GM11168 (cell line): ENCODE measurements at regions not wholly inside any gene's neighbourhood (a gene's known extent, or its start where the extent isn't known, plus 50 kb on each side); places are given as distances from the start of the nearest gene placed in this dataset.

Experiments used
- in situ Hi-C: fragments of 300-500 bp; cut with MboI; formaldehyde crosslinking; loops from one replicate; pipeline ENCODE4 v1.12.0; 2022; ENCODE audit warnings: low sequenced_read_pairs; ENCODE audit not compliant: unreplicated experiment

DNA sequence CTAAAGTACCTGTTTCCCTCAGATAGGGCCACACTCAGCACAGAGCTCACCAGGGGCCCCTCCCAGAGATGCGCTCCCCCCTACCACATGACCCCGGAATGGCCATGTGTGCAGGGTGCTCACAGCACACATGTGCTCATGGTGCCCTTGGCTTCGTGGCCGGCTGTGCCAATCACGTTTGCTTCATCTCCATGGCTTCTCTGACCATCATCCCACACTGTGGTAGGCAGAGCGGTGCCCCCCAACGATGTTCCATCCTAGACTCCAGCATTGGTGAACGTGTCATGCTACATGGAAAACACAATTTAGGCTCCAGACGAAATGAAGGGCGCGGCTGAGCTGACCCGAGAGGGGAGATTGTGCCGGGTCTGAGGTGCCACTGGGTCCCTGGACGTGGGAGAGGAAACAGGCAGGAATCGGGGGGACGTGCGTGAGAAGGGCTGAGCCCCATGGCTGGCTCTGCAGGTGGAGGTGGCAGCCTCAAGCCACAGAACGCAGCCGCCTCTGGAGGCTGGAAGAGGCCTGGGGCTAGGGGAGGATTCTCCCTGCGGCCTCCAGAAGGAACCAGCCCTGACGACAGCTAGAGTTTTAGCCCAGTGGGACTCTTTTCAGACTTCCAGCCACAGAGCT, 126.5 kb downstream of the DLL1 start:
- in situ Hi-C loops, result no loop called here

DNA sequence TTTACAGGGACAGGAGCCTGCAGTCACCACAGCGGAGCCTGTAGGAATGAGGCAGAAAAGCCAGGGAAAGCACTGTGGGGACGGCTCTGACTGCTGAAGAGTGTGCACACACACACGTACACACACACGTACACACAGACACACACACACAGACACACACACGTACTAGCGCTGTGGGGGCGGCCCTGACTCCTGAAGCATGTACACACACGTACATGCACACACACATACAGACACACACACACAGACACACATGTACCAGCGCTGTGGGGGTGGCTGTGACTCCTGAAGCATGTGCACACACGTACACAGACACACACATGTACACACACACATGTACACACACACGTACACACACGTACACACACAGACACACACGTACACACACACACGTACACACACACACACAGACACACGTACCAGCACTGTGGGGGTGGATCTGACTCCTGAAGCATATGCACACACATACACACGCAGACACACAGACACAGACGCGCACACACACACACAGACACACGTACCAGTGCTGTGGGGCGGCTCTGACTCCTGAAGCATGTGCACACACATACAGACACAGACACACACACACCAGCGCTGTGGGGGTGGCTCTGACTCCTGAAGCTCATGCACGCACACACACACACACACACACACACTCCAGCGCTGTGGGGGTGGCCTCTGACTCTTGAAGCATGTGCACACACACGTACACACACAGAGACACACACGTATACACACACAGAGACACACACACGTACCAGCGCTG, 127.3 kb downstream of the DLL1 start:
- in situ Hi-C loops, result no loop called here

- in situ Hi-C loops, result no loop called here
These were observed 128.0 kb downstream of the DLL1 start for GRCh38 chr6:170162775-170163404.

DNA sequence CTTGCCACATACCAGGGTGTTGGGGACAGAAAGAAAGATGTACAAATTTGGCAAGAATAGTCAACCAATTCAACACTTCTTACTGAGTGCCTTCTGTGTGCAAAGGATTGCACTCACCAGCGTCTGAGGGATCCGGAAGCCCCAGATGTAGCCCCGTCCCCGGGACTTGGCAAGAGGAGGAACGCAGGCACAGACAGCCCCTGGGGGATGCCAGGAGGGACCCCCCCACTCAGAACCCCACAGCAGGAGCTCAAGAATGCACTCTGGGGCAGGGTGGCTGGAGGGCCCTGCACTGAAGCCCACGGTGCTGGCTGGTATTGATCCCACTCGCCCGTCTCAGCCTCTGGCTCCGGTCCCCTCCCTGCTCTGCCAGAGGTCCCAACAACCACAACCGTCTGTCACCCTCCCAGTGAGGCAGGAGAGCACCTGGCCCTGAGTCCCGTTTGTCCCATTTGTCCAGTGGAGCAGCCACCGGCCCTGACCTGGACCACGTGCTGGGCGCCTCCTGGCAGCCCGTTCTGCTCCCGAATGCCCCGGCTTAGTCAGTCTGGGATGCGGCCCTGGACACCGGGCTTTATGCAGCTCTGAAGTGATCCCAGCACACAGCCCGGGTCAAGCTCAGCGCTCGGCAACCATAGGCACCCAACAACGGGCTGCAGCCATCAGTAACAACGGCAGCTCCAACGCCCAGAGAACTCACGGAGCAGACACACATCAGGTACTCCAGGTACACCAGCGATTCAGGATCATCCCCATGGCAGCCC, 128.7 kb downstream of the DLL1 start:
- in situ Hi-C loops, result no loop called here

DNA sequence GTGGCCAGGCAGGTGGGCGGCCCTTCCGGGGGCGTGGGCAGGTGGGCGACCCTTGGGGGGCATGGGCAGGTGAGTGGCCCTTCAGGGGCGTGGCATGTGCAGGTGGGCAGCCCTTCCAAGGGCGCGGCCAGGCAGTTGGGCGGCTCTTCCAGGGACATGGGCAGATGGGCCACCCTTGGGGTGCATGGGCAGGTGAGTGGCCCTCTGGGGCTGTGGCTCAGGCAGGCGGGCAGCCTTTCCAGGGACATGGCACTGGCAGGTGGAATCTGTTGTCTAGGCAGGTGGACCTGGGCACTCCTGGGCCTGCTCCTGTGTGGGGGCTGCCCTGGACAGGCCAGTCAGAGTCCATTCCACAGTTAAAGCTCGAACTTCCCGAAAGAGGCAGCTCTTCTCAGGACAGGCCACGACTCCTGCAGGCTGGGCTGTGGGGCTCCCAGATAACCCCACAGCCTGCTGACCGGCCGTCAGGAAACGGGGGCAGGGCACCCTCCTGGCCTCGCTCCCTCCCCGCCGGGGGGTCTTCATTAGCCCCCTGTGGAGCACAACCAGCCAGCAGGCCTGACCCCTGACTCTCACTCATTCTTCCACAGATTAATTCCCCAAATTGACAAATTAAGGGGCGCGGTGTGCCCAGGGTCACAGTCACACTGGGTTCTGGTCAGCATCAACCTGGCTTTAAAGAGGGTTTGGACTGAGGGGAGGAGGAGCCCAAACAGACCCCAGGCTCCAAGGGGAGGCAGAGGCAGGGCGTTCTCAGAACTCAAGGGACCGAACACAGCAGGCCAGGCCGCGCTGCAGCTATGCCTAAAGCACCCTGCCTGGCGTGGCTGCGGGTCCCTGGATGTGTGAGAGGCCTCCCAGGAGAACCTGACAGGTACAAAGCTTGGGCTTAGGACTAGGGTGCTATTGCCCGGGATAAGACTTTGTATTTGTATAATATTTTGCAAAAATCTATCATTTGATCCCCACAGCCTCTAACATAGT, 130.0 kb downstream of the DLL1 start:
- in situ Hi-C loops, result no loop called here

- in situ Hi-C loops, result no loop called here
These were observed 130.7 kb downstream of the DLL1 start for GRCh38 chr6:170160031-170160627.

- in situ Hi-C loops, result no loop called here
These were observed 131.6 kb downstream of the DLL1 start for GRCh38 chr6:170159022-170159965.

GRCh38 chr6:170158296-170159021, 132.4 kb downstream of the DLL1 start:
- in situ Hi-C loops, result no loop called here

DNA sequence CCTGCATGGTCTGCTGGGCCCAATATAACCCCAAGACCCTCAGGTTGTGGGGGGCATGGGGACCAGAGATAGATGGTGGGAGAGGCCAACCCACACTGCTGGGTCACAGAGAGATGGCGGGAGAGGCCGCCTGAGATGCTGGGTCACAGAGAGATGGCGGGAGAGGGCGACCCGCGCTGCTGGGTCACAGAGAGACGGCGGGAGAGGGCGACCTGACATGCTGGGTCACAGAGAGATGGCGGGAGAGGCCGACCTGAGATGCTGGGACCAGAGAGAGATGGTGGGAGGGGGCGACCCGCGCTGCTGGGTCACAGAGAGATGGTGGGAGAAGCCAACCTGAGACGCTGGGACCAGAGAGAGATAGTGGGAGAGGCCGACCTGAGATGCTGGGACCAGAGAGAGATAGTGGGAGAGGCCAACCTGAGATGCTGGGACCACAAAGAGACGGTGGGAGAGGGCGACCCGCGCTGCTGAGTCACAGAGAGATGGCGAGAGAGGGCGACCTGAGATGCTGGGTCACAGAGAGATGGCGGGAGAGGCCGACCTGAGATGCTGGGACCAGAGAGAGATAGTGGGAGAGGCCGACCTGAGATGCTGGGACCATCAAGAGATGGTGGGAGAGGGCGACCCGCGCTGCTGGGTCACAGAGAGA, 133.2 kb downstream of the DLL1 start:
- in situ Hi-C loops, result no loop called here

GRCh38 chr6:170156448-170157375, 134.2 kb downstream of the DLL1 start:
- in situ Hi-C loops, result no loop called here

DNA sequence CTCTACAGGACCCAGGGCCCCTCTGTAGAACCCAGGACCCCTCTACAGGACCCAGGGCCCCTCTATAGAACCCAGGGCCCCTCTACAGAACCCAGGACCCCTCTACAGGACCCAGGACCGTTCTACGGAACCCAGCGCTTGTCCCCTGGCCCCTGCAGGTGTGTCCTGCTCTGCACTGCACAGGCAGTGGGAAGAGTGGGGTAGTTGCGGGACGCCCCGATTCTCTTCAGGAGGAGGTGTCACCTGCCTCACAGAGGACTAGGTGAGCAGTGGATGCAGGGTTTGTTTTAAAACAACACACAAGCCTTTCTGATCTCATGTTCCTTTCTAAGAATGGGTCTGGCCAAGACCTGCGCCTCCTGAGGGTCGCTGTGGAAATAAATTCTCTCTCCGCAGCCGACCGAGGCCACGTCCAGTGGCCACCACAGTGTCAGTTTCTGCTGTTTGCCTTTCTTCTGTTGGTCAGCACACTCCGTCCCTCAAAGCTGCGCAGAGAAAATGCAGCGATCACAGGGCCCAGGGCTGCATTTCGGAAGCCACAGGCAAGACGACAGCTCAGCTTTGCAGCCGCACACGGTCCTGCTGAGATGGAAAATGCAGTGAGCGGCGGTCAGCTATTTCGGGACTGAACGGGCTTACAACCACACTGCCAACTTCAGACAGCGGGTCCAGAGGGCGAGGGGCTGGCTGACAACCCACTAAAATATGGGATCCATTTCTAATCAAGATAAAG, 135.2 kb downstream of the DLL1 start:
- in situ Hi-C loops, result no loop called here

- in situ Hi-C loops, result no loop called here
These were observed 137.2 kb downstream of the DLL1 start for GRCh38 chr6:170153436-170154319.

GRCh38 chr6:170152989-170153388, 137.9 kb downstream of the DLL1 start:
- in situ Hi-C loops, result no loop called here

- in situ Hi-C loops, result no loop called here
These were observed 138.6 kb downstream of the DLL1 start for GRCh38 chr6:170152124-170152926.
